ENCODE measurements at regions not wholly inside any gene's neighbourhood (a gene's known extent, or its start where the extent isn't known, plus 50 kb on each side); places are given as distances from the start of the nearest gene placed in this dataset.

DNA sequence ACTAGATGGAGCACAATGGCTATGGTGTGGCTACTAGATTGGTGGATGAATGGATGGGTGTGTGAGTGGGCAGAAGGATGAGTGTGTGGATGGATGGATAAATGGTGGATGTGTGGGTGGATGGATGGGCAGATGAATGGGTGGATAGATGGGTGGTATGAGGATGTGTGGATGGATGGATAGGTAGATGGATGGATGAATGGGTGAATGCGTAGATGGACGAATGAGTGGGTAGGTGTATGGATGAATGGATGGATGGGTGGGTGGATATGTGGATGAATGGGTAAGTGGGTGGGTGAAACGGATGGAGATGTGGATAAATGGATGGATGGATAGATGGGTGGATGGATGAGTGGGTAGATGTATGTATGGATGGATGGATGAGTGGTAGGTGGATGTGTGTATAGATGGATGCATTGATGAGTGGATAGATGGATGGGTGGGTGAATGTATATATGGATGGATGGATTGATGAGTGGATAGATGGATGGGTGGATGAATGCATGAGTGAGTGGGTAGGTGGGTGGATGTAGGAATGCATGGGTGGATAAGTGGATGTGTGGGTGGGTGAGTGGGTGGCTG lies 114.2 kb downstream of the TEX29 start:
- H3K4me1 ChIP-seq, result no peaks in the 10 kb centered on the region
- no peak overlapping the region for H3K4me3 ChIP-seq
- no peaks in the 10 kb centered on the region for H3K9me3 ChIP-seq
- no peak overlapping the region for H3K27ac ChIP-seq
- TF ChIP-seq, protein P1, sequence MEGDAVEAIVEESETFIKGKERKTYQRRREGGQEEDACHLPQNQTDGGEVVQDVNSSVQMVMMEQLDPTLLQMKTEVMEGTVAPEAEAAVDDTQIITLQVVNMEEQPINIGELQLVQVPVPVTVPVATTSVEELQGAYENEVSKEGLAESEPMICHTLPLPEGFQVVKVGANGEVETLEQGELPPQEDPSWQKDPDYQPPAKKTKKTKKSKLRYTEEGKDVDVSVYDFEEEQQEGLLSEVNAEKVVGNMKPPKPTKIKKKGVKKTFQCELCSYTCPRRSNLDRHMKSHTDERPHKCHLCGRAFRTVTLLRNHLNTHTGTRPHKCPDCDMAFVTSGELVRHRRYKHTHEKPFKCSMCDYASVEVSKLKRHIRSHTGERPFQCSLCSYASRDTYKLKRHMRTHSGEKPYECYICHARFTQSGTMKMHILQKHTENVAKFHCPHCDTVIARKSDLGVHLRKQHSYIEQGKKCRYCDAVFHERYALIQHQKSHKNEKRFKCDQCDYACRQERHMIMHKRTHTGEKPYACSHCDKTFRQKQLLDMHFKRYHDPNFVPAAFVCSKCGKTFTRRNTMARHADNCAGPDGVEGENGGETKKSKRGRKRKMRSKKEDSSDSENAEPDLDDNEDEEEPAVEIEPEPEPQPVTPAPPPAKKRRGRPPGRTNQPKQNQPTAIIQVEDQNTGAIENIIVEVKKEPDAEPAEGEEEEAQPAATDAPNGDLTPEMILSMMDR (IDR thresholded peaks at IDR 0.05 in 8 of 11, conservative IDR thresholded peaks at IDR 0.05 in 3 of 11), result no peak
- TF ChIP-seq POLR2AphosphoS5 (IDR thresholded peaks at IDR 0.05), result no peak
- no peak for TF ChIP-seq POLR2A (IDR thresholded peaks at IDR 0.05)
- no peak for DNase-seq
- intact Hi-C loops (cut with DNase I; ENCODE audit: low total_unique reads), result no loop called here
- peaks cover 0 to 19% (median 0%) of the 10 kb centered on the region in 7 donors for H3K27me3 ChIP-seq (replicated peaks in 1 of 7)
- no peaks in the 10 kb centered on the region for H3K36me3 ChIP-seq
- WGBS, 5 donors, result 35 to 77% (median 57%) methylated on average over 3 of the region's 3 CpGs

DNA sequence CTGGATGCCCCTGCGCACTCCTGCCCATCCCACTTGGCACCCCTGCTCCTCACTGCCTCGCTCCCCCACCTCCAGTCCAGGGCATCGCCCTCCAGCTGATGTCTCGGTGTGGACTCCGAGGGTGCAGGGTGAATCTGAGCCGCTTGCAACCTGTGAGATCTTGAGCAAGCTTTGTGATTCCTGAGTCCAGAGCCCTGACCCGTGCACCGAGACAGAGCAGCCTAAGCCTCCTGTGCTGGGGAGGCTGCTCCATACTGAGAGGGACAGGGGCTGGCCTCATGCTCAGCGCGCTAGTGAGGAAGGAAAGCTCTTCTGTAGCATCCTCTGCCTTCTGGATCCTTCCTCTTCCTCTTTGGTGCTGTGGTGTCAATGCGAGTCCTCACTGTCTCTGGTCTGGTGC lies 116.0 kb downstream of the TEX29 start:
- Histone ChIP-seq H3K9me3 (no peaks in the 10 kb centered on the region), H3K4me1 (no peaks in the 10 kb centered on the region), H3K36me3 (no peaks in the 10 kb centered on the region), H3K4me3 (no peak overlapping the region), H3K27ac (no peak overlapping the region), H3K27me3 (replicated peaks in 1 of 7) (peaks cover 0 to 12% (median 0%) of the 10 kb centered on the region in 7 donors)
- intact Hi-C loops (cut with DNase I; ENCODE audit: low total_unique reads), result no loop called here
- 72 to 85% (median 77%) methylated on average over 9 to 11 of the region's 11 CpGs for WGBS, 5 donors
- no peak for TF ChIP-seq POLR2A (IDR thresholded peaks at IDR 0.05)
- TF ChIP-seq, protein P1 (IDR thresholded peaks at IDR 0.05 in 8 of 11, conservative IDR thresholded peaks at IDR 0.05 in 3 of 11), result no peak
- TF ChIP-seq POLR2AphosphoS5 (IDR thresholded peaks at IDR 0.05), result no peak
- no peak for DNase-seq

DNA sequence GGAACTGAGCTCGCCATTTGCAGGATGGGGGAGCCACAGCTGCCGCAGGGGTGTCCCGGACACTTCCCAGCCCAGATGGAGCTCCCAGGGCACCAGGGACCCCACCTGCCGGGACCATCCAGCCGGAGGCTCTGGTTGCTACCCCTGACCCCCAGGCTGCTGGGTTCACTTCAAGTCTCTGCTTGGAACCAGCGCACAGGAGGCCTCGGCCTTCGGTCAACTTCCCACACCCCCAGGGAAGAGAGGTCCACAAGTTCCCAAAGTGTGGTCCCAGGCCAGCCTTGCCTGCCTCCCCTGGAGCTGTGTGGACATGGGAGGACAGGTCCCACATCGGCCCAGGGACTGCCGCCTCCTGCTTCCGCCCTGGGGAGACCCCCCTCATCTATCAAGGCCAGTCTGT lies 117.0 kb downstream of the TEX29 start:
- Histone ChIP-seq H3K4me3 (no peak overlapping the region), H3K27me3 (replicated peaks in 1 of 7) (peaks cover 0 to 9% (median 0%) of the 10 kb centered on the region in 7 donors), H3K27ac (no peak overlapping the region), H3K4me1 (no peaks in the 10 kb centered on the region), H3K9me3 (peaks cover 0 to 1% (median 0%) of the 10 kb centered on the region in 8 donors), H3K36me3 (no peaks in the 10 kb centered on the region)
- TF ChIP-seq, protein P1 (IDR thresholded peaks at IDR 0.05 in 8 of 11, conservative IDR thresholded peaks at IDR 0.05 in 3 of 11), result no peak
- TF ChIP-seq POLR2A (IDR thresholded peaks at IDR 0.05) (no peak), POLR2AphosphoS5 (IDR thresholded peaks at IDR 0.05) (no peak)
- no peak for DNase-seq
- 84 to 92% (median 87%) methylated on average over 4 to 11 of the region's 11 CpGs for WGBS, 5 donors
- intact Hi-C loops (cut with DNase I; ENCODE audit: low total_unique reads), result no loop called here

DNA sequence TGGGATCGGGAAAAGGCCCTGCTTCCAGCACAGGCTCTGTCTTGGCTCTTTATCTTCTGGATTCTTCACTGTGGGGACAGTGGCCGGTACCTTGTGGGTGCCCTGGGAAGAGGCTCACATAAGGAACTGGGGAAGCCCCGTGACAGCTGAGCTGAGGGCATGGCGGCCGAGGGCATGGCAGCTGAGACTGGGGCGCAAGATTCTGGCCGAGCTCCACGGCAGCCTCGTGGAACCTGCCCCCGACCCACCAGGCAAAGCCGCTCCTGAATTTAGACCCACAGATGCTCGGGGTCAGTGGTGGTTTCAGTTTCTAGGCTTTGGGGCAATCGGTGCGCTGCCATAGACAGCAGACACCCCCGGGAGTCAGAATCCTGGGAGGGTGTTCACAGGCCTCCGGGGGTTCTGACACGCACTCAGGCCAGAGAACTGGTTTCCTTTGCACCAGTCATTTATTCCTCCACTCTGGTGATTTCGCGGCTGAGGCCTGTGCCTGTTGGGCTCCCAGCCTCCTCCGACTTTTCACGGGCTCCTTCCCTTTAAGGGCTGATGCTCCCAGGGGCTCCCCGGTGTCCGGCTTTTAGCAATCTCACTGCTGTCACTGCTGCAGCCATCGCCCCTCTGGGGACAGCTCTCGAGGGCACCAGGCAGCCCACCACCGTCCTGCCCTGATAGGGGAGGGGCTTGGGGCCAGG lies 117.6 kb downstream of the TEX29 start:
- DNase-seq, result peak; percentile 69
- Histone ChIP-seq H3K4me1 (no peaks in the 10 kb centered on the region), H3K36me3 (no peaks in the 10 kb centered on the region), H3K27ac (no peak overlapping the region), H3K27me3 (replicated peaks in 1 of 7) (peaks cover 0 to 4% (median 0%) of the 10 kb centered on the region in 7 donors), H3K4me3 (no peak overlapping the region), H3K9me3 (peaks cover 0 to 7% (median 0%) of the 10 kb centered on the region in 8 donors)
- intact Hi-C loops (cut with DNase I; ENCODE audit: low total_unique reads), result no loop called here
- 74 to 92% (median 88%) methylated on average over 15 to 26 of the region's 26 CpGs for WGBS, 5 donors
- TF ChIP-seq, protein P1 (IDR thresholded peaks at IDR 0.05 in 8 of 11, conservative IDR thresholded peaks at IDR 0.05 in 3 of 11), result no peak
- TF ChIP-seq POLR2A (IDR thresholded peaks at IDR 0.05), result no peak
- no peak for TF ChIP-seq POLR2AphosphoS5 (IDR thresholded peaks at IDR 0.05)

Measured in spleen (tissue), 11 donors.